H1 (cell line): ENCODE measurements at regions not wholly inside any gene's neighbourhood (a gene's known extent, or its start where the extent isn't known, plus 50 kb on each side); places are given as distances from the start of the nearest gene placed in this dataset.

ENCODE experiments used
- CHD2 ChIP-seq: IDR thresholded peaks from 2 replicates; pipeline ENCODE4 v1.6.1; 2012; ENCODE audit warnings: low read length, improper control_type of control experiment
- GTF2F1 ChIP-seq: IDR thresholded peaks from 2 replicates; pipeline ENCODE4 v1.6.1; 2012; ENCODE audit warnings: low read depth, low read length, improper control_type of control experiment, borderline replicate concordance
- HDAC2 ChIP-seq, 2 experiments: fragments of 300-600 bp in 1 of 2; sonication (generic) in 1 of 2; IDR thresholded peaks; 2 replicates each; pipeline ENCODE4 v1.6.1; 2011 to 2012; ENCODE audit warnings: low read depth in 2 of 2, low read length in 2 of 2, mild to moderate bottlenecking in 2 of 2, moderate library complexity in 2 of 2, borderline replicate concordance in 1 of 2, inconsistent platforms in 1 of 2
- SAP30 ChIP-seq: fragments of 300-600 bp; sonication (generic); IDR thresholded peaks from 2 replicates; pipeline ENCODE4 v1.7.1; 2012; ENCODE audit warnings: low read length, moderate library complexity, mild to moderate bottlenecking, inconsistent platforms; ENCODE audit not compliant: insufficient read depth, insufficient replicate concordance
- SRF ChIP-seq: IDR thresholded peaks from 2 replicates; pipeline ENCODE4 v1.6.1; 2011; ENCODE audit warnings: mild to moderate bottlenecking, low read depth, low read length, moderate library complexity
- TF ChIP-seq, protein P1 (sequence below): fragments of 300-600 bp; sonication (generic); IDR thresholded peaks from 2 replicates; pipeline ENCODE4 v1.7.1; 2012; ENCODE audit warnings: low read length, moderate library complexity, mild to moderate bottlenecking, inconsistent platforms; ENCODE audit not compliant: insufficient replicate concordance
- TF ChIP-seq, protein P2 (sequence below): IDR thresholded peaks from 2 replicates; pipeline ENCODE4 v1.6.1; 2012; ENCODE audit warnings: inconsistent platforms

DNA sequence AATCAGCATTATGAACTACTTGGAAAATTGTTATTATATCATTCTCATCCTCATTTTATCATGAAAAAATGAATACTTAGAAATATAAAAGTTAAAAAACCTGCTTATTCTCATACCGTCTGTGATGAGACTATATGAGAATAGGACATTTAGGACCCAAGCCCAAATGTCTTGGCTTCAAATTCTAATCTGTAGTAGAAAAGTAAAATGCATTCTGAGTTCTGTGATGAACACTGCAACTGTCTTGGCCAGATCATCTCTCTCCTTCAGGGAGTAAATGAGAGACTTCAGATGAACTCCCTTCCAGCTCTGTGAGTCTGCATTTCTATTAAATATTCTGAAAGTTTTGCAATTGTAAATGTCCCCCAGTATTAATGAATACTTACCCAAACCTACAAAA, 940.7 kb upstream of the KLHL29 start (continued):
- TF ChIP-seq, protein P1, sequence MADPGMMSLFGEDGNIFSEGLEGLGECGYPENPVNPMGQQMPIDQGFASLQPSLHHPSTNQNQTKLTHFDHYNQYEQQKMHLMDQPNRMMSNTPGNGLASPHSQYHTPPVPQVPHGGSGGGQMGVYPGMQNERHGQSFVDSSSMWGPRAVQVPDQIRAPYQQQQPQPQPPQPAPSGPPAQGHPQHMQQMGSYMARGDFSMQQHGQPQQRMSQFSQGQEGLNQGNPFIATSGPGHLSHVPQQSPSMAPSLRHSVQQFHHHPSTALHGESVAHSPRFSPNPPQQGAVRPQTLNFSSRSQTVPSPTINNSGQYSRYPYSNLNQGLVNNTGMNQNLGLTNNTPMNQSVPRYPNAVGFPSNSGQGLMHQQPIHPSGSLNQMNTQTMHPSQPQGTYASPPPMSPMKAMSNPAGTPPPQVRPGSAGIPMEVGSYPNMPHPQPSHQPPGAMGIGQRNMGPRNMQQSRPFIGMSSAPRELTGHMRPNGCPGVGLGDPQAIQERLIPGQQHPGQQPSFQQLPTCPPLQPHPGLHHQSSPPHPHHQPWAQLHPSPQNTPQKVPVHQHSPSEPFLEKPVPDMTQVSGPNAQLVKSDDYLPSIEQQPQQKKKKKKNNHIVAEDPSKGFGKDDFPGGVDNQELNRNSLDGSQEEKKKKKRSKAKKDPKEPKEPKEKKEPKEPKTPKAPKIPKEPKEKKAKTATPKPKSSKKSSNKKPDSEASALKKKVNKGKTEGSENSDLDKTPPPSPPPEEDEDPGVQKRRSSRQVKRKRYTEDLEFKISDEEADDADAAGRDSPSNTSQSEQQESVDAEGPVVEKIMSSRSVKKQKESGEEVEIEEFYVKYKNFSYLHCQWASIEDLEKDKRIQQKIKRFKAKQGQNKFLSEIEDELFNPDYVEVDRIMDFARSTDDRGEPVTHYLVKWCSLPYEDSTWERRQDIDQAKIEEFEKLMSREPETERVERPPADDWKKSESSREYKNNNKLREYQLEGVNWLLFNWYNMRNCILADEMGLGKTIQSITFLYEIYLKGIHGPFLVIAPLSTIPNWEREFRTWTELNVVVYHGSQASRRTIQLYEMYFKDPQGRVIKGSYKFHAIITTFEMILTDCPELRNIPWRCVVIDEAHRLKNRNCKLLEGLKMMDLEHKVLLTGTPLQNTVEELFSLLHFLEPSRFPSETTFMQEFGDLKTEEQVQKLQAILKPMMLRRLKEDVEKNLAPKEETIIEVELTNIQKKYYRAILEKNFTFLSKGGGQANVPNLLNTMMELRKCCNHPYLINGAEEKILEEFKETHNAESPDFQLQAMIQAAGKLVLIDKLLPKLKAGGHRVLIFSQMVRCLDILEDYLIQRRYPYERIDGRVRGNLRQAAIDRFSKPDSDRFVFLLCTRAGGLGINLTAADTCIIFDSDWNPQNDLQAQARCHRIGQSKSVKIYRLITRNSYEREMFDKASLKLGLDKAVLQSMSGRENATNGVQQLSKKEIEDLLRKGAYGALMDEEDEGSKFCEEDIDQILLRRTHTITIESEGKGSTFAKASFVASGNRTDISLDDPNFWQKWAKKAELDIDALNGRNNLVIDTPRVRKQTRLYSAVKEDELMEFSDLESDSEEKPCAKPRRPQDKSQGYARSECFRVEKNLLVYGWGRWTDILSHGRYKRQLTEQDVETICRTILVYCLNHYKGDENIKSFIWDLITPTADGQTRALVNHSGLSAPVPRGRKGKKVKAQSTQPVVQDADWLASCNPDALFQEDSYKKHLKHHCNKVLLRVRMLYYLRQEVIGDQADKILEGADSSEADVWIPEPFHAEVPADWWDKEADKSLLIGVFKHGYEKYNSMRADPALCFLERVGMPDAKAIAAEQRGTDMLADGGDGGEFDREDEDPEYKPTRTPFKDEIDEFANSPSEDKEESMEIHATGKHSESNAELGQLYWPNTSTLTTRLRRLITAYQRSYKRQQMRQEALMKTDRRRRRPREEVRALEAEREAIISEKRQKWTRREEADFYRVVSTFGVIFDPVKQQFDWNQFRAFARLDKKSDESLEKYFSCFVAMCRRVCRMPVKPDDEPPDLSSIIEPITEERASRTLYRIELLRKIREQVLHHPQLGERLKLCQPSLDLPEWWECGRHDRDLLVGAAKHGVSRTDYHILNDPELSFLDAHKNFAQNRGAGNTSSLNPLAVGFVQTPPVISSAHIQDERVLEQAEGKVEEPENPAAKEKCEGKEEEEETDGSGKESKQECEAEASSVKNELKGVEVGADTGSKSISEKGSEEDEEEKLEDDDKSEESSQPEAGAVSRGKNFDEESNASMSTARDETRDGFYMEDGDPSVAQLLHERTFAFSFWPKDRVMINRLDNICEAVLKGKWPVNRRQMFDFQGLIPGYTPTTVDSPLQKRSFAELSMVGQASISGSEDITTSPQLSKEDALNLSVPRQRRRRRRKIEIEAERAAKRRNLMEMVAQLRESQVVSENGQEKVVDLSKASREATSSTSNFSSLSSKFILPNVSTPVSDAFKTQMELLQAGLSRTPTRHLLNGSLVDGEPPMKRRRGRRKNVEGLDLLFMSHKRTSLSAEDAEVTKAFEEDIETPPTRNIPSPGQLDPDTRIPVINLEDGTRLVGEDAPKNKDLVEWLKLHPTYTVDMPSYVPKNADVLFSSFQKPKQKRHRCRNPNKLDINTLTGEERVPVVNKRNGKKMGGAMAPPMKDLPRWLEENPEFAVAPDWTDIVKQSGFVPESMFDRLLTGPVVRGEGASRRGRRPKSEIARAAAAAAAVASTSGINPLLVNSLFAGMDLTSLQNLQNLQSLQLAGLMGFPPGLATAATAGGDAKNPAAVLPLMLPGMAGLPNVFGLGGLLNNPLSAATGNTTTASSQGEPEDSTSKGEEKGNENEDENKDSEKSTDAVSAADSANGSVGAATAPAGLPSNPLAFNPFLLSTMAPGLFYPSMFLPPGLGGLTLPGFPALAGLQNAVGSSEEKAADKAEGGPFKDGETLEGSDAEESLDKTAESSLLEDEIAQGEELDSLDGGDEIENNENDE: no peak
- TF ChIP-seq GTF2F1 (no peak), SAP30 (no peak), CHD2 (no peak), HDAC2 (IDR thresholded peaks at IDR 0.05; ENCODE audit: borderline replicate concordance in 1 of 2, low read depth in 2 of 2, low read length in 2 of 2) (no peak), SRF (no peak)
- TF ChIP-seq, protein P2, sequence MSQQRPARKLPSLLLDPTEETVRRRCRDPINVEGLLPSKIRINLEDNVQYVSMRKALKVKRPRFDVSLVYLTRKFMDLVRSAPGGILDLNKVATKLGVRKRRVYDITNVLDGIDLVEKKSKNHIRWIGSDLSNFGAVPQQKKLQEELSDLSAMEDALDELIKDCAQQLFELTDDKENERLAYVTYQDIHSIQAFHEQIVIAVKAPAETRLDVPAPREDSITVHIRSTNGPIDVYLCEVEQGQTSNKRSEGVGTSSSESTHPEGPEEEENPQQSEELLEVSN: no peak
